HL-60/S4 treated with retinoic acid at 250 ng/mL for 4 days and 3 days (cell line): ENCODE measurements at regions not wholly inside any gene's neighbourhood (a gene's known extent, or its start where the extent isn't known, plus 50 kb on each side); places are given as distances from the start of the nearest gene placed in this dataset.
"Not testable (repeated sequence)": the region's sequence is repeated elsewhere in the genome, so short reads cannot be mapped to it uniquely, and the experiment has no call there.

ENCODE experiments used
- in situ Hi-C: fragments of 300-500 bp; cut with MboI; formaldehyde crosslinking; loops from 2 replicates; pipeline ENCODE4 v1.7.0; 2022; ENCODE audit warnings: low sequenced_read_pairs

DNA sequence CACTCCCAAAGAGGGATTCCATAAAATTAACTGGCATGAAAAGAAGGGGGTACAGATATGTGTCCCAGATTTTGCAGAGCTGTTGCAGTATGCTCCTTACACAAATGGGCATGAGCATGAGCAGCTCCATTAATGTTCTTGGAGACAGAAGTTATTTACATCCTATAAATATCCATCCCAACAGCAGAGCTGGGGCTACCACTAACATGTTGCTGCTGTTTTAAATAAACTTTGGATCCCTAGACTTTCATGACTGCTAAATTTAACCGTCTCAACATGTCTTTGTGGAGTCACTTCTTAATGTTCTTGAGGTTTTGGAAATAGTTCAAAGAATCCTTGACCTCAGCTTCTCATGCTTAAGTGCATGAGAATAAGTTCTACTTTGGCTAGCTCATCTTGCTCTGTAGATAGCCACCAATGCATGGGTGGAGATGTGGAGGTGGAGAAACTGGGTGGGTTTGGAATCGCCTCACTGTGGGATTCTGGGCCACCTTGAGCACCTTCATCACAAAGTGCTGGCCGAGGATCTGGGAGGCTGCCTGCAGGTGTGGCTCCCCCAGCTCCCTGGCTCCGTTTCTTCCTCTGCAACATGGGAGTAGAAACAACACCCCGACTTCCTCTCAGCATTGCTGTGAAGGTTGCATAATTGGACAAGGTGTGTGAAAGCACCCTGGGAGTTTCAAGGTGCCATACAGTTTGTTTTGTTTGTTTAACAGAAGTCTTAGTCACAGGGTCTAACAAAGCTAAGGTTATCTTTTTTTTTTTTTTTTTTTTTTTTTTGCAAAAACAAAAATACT, 307.2 kb downstream of the MYCN start:
- in situ Hi-C loops: no loop called here

DNA sequence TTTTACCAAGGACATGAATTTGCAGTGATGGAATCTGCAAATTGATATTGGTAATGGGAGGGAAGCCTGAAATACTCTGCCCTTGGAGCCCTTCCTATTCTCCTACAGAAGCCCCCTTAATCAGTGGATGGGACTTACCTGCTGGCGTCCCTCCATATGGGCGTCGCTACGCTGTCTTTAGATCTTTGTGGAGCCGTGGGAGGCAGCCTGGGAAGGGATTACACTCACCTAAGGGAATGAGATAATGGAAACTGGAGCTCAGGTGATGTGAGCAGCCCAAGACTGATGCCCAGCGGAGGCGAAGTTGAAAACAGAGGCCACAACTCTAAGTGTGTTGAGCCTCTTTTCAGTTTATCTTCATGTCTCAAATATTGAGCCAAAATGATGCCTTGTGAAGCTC, 306.6 kb downstream of the MYCN start:
- in situ Hi-C loops: no loop called here

DNA sequence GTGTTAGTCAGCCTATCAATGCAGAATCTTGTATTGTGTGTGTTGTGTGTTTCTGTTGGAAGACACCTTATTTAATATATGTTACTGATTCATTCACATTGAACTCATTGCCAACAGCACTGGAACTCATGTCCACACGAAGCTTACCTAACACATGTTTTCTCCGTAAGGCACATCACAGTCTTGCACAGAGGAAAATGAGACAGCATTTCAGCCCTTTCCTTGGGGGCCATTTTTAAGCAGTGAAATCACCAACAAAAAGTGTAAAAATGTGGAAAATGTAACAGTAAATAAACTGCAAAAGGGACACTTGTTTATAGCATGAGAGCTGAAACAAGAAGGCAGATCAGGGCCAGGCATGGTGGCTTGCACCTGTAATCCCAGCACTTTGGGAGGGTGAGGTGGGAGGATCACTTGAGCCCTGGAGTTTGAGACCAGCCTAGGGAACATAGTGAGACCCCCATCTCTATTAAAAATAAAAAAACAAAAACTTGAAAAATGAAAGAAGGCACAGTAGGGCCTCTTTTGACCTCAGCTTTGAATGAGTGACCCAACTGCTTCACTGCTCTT, 306.0 kb downstream of the MYCN start:
- in situ Hi-C loops: no loop called here

DNA sequence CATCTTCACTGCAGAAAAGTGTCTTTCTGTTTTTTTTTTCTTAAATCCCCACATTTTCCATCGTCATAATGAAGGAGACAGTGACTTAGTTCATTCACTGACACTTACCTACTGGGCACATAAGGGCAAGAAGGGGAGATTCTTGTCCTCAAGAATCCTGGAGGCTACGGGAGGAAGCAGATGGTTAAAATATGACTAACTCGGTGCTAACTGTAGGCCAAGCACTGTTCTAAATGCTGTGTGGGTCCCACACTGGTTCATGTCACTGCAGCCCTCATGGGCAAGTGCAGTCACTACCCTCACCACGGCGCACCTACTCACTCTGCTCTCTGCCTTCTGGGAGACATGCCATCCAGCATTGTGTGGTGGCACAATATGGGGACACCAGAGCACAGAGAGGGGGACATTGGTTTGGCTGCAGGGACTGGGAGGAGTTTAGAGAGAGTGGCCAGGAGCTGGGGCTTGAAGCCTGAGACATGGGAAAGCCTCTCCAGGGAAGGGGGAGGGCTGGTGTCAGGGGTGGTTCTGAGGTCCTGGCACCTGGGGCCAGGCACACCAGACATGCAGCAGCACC, 305.2 kb downstream of the MYCN start:
- in situ Hi-C loops: no loop called here

DNA sequence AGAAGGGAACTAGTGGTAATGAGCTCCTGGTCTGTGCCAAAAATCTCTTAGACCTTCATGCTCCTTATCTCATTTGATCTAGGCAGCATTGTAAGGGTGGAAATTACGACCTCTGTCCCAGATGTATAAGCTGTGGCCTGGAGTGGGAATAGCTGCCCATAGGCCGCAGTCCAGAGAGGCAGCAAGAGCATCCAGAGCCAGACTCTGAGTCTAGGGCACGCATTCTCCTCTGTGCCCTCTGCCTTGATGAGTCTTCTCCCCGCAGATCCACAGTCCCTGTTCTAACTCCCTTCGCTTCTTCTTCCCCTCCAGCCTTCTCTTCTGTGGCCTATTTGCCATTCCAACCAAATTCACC, 304.6 kb downstream of the MYCN start:
- in situ Hi-C loops: no loop called here

DNA sequence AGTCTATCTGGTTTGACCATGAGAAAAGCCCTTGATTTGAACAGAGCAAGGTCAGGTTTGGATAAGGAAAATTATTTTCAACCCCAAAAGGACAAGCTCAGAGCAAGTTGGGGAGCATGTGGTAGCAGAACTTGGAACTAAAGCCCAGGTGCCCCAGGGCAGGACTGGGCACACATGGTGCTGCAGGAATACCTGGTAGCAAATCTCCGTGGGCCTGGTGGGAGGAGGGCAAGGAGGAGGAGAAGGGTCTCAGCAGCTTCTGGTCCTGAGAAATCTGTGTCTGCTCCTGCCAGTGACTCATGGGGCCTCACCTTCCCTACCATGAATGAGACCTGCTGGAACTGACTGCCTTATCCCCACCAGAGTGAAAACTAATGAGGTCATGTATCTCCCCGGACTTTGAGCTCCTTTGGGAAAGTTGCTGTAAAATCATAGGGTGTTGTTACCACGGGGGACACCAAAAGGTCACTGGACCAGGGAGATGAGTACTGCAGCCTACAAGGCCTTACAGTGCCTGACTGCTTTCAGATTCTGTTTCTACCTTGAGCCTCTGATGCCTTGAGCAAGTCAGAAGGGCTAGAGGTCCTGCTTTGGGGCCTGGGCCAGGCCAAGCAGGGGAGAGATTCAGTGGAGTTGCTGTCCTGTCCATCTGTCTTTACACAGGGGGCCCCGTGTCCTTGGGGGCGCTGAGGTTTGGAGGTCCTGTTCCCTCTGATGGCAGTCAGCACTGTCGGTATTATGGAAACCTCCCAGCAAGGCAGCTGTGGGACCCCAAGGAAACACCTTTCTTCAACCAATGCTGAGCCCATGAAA, 304.0 kb downstream of the MYCN start:
- in situ Hi-C loops: no loop called here

DNA sequence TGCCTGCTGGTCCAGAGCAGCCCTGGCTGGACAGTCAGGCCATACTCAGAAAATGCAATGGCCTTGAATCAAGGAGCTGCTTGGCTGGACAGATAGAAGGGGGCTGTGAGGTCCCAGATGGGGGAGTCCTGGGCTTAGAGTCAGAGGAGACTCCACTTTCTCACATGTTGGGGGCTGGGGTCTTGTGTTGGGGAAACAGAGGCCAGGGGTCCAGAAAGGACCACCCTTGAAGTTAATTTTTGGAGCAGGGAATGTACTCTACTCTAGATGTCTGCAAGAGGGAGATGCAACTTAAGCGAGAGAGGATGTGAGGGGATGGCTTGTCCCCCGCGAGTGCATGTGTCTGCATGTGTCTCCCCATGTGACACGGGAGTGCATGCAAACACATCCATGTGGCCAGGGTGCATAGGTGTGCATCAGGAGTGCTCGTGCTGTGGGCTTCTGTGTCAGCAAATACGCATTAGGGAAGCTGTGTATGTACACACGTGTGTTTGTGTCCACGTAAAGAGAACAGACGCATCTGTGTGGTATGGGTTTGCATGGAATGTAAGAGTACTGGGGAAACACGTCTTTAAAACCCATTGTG, 303.2 kb downstream of the MYCN start:
- in situ Hi-C loops: no loop called here

DNA sequence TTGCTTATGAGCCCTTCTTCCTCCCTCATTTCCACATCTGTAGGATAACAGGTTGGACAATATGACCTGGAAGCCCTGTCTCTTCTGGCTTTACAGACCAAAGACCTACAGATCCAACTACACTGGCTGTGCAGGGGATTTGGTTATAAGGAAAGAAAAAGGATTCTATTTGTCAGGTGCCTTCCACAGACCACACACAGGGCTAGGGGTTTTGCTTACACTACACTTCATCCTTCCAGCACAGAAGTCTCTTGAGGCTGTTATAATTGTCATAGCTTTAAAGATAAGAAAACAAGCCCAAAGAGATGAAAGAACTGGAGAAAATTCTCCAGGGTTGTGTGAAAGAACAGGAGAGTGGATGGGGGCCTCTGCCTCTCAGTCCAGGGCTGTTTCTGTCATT, 302.6 kb downstream of the MYCN start:
- in situ Hi-C loops: no loop called here

DNA sequence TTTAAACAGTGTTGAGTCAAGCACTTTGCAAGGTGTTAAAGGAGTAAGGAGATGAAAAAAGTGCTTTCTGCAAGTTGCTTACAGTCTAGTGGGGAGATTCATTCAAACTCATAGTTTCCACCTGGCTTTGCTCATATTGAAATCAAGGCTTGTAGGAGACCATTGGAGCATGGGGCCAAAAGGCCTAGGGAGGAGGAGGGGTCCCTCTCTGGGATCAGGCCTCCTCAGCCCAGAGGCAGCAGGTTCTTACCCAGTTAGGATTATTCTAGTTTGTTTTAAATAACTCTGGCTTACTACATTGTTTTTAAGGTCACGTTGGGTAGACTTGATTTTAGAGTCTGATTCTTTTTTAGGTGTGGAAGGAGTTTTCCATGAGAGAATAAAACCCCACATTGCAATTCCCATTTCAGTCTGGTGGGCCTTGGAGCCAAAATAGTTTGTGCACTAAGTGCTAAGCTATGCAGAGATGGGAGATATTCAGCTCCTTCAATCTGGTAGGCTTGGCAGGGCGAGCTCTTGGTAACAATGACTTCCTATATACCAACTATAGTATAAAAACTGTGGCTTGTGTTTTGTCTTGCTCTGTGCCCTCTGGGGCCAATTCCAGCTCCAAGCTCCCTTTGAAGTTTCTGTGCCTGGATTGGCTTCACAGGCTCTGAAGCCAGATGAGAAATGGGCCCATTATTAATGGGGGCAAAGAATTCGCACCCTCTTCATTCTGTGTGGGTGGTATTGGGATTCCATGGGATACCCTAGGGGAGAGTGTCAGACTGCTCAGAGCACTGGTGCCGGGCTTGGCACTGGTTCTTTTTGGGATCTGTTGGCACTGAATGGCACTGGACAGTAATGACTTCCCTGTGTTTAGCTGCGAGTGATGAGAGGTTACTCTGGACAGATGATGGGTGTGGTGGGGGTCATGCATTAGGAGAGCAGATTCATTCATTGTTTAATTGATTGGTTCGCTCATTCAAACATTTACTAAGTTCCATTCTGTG, 301.1 kb downstream of the MYCN start:
- in situ Hi-C loops: no loop called here

DNA sequence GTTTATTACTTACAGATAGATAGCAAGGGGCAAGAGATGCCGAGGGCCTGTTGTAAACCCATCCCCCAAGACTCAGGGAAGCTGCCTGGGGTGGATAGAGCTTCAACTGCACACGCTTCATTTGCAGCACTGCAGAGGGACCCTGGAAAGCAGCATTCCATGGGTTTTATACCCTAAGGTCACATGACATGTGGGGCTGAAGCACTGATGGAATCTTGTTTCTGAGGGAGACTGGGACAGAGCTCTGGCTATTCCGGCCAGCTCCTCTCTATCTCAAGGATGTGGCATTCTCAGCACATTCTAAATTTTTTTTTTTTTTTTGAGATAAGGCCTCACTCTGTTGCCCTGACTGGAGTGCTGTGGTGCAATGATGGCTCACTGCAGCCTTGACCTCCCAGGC, 300.1 kb downstream of the MYCN start:
- in situ Hi-C loops: no loop called here

DNA sequence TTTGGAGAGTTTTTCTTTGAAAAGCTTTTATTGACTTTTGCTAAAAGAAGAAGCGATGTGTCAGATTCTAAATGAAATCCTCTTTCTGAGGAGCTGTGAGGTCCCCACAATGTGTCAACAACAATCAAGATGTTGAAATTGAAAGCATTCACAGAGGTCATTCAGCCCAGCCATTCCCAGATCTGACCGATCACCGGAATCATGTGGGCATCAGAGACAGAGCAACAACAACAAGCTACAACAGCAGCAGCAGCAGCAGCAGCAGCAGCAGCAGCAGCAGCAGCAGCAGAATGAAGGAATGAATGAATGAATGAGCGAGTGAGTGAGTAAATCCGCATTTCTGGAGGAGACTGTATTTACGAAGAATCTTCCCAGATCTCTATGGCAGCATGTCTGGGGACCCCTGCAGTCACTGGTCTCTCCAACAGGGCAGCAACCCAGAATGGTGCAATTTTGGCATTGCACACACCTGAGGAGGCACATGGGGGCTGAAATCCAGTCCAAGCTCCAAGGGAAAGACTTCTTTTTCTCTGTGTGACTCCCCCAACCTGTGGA, 299.0 kb downstream of the MYCN start:
- in situ Hi-C loops: no loop called here

DNA sequence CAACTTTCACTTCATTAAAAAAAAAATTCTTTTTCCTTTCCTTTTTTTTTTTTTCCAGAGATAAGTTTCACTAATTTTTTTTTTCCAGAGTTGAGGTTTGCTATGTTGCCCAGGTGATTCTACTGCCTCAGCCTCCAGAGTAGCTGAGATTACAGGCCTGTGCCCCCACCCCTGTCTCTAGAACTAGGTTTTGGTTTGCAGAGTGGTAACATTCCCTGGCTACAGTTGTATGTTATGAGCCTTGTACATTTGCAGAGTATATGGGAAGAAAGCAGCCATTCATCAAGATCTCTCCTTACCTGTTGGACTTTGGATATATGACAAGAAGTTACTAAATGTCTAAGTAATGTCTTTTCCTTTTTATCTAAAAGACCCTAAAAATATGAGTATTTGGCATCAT, 298.4 kb downstream of the MYCN start:
- in situ Hi-C loops: no loop called here

DNA sequence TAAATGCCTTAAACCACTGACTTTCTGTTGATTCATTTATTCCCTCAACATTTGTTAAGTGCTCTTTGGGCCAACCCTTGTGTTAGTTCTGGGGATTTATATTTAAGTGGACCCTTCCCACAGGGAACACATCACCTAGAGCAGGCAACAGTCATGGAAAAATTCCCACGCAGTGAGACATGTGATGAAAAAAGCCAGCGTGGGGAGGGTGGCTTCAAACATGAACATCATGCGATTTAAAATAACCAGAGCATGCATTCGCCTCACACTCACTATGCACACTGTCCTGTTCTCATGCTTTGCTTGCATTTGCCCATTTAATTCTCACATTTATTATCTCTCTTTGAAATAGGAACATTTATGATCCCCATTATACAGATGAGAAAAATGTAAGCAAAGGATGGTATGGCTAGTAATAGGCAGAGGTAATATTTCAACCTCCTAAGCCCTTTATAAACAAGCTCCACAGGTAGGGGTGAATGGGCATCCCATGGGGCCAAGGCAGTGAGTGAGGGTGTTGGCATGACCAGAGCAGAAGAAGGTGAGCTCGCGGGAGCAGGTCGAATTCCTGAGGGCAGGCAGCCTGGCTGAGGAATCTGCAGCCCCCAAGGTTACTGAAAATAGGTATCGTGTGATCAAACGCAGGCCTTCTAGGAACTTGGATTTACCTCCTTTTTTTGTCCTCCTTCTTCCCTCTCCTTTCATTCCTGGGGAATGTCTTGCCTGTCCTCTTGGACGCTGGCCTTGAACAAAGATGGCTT, 297.8 kb downstream of the MYCN start:
- in situ Hi-C loops: no loop called here

DNA sequence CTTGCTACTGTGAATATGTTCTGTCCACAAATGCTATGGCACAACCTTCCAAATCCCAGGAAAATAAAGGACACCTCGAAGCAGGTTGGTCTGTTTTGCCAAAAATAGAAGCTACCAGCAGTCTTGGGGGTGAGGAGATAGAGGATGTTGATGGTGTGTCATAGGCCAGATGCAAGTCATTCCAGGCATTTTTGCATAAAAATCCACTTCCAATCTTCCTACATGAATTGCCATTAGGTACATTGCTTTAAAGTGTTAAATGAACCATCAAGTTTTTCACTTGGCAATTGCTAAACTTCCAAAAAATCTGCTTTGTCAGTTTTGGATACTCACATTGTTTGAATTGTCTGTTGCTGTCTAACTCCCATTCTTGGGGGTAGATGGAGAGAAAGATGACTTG, 295.4 kb downstream of the MYCN start:
- in situ Hi-C loops: no loop called here

DNA sequence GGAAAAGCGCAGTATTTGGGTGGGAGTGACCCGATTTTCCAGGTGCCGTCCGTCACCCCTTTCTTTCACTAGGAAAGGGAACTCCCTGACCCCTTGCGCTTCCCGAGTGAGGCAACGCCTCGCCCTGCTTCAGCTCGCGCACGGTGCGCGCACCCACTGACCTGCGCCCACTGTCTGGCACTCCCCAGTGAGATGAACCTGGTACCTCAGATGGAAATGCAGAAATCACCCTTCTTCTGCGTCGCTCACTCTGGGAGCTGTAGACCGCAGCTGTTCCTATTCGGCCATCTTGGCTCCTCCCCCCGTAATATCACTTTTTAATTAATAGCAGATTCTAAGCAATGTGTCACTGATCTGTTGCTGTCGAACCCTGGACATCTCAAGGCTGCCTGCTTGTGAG, 294.9 kb downstream of the MYCN start:
- in situ Hi-C loops: not testable (repeated sequence)

DNA sequence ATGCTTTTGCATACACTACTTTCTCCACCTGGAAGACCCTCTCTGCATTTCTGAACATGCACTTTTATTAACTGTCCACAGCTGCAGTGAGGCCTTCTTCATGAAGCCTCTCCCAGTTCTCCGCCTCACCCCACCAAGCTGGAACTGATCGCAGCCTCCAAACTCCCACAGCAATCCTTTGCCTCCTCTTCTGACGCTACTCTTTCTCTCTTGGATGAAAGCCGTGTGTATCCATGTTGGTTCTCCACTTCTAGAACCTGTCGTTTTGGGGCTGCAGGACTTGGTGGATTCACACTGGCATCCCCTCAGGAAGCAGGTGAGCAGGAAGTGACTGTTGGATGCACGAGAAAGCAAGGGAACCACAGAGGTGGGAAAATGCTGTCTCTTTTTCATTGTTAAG, 288.6 kb downstream of the MYCN start:
- in situ Hi-C loops: no loop called here

DNA sequence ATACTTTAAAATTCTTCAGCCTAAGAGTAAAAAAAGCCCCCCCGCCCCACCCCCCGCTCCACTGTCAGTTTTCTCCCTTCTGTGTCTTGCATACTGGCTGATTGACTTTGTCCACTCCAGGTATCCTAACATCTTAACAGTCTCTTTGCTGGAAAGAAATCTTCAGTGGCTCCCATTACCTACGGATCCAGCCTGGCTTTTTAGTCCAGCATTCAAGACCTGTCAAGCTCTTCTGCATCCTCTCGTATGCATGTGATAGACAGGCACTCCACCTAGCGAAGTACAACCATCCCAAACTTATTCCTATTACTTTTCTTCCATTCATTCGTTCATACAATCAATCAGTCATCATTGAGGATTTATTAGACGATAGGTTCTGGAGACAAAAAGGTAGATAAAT, 288.1 kb downstream of the MYCN start:
- in situ Hi-C loops: no loop called here

DNA sequence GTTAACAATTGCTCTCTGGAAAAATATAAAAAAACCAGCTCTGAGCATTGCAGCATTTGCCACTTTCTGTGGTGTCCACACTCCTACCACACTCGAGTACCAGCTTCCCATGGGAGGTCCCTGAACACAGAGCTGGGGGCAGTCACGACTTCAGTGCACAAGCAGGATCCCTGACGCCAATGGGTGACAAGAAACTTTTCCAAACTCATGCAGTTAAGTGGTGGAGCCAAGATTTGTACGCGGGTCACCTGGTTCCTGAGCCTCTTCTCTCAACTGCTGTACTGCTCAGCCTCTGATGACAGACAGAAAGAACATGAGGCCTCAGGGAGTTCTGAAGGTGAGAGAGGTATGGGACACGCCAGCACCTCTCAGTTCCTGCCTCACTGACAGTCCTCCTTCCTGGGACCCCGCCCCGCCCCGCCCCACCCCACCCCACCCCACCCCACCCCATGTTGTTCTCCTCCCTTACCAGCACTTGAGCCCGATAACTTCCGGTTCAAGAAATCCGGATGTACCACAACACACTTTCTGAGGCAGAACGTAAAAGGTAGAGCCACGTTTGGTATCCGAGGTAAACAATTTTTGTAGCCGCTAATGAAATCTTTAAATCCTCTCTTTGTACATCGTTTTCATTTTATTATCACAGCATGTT, 287.6 kb downstream of the MYCN start:
- in situ Hi-C loops: no loop called here
